ENCODE measurements at regions not wholly inside any gene's neighbourhood (a gene's known extent, or its start where the extent isn't known, plus 50 kb on each side); places are given as distances from the start of the nearest gene placed in this dataset.

DNA sequence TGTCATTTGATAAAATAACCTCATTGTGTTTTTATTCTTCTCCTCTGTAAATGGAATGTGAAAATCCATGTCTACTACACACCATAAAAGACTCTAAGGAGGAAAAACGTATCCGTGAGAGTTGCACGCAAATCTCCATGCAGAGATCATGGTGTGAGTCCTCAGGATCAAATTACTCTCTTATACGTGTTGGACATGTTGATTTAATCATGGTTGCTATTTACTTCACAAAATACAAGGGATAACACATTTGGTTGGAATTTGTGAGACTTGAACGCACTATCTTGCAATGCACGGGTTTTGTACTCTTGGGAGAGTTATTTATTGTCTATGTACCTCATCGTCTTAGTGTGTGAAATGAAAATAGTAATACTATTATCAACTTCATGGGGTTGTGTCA, 128.0 kb upstream of the RASSF8 start:
- Histone ChIP-seq H3K4me1 (peaks cover 17% of the 10 kb centered on the region), H3K27me3 (no peaks in the 10 kb centered on the region), H3K36me3 (no peaks in the 10 kb centered on the region), H3K27ac (no peak overlapping the region), H3K9me3 (no peaks in the 10 kb centered on the region), H3K4me3 (no peak overlapping the region)
- intact Hi-C loops (cut with DNase I): no loop called here
- DNase-seq (ENCODE audit: extremely low spot score in 2 of 2): no peak
- TF ChIP-seq, protein P1, sequence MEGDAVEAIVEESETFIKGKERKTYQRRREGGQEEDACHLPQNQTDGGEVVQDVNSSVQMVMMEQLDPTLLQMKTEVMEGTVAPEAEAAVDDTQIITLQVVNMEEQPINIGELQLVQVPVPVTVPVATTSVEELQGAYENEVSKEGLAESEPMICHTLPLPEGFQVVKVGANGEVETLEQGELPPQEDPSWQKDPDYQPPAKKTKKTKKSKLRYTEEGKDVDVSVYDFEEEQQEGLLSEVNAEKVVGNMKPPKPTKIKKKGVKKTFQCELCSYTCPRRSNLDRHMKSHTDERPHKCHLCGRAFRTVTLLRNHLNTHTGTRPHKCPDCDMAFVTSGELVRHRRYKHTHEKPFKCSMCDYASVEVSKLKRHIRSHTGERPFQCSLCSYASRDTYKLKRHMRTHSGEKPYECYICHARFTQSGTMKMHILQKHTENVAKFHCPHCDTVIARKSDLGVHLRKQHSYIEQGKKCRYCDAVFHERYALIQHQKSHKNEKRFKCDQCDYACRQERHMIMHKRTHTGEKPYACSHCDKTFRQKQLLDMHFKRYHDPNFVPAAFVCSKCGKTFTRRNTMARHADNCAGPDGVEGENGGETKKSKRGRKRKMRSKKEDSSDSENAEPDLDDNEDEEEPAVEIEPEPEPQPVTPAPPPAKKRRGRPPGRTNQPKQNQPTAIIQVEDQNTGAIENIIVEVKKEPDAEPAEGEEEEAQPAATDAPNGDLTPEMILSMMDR (IDR thresholded peaks at IDR 0.05): no peak
- TF ChIP-seq POLR2A (IDR thresholded peaks at IDR 0.05): no peak
- TF ChIP-seq POLR2AphosphoS5 (IDR thresholded peaks at IDR 0.05; ENCODE audit: insufficient read depth in 1 of 2, low read depth in 1 of 2): no peak

DNA sequence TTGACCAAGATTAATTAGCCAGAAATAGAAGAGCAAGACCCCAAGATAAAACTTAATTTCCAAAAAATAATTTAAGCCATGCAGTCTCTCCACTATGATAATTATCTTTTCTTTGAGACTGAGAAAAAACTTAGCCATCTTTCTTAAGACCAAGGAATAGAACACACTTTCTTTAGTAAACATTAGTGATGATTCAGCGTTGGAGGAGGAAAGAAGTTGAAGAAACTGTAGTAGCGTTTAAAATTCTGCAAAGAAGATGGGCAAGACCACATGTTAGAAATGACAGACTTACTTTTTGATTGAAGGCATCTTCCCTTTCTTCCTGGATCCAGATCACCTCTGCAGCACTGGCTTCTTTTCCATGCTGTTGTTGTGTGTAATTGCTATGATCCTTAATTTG, 124.8 kb upstream of the RASSF8 start:
- Histone ChIP-seq H3K27me3 (no peaks in the 10 kb centered on the region), H3K4me3 (no peak overlapping the region), H3K4me1 (peaks cover 13% of the 10 kb centered on the region), H3K27ac (no peak overlapping the region), H3K9me3 (no peaks in the 10 kb centered on the region), H3K36me3 (no peaks in the 10 kb centered on the region)
- intact Hi-C loops (cut with DNase I): no loop called here
- no peak for TF ChIP-seq POLR2AphosphoS5 (IDR thresholded peaks at IDR 0.05; ENCODE audit: insufficient read depth in 1 of 2, low read depth in 1 of 2)
- TF ChIP-seq POLR2A (IDR thresholded peaks at IDR 0.05): no peak
- TF ChIP-seq, protein P1 (IDR thresholded peaks at IDR 0.05): no peak
- no peak for DNase-seq (ENCODE audit: extremely low spot score in 2 of 2)

DNA sequence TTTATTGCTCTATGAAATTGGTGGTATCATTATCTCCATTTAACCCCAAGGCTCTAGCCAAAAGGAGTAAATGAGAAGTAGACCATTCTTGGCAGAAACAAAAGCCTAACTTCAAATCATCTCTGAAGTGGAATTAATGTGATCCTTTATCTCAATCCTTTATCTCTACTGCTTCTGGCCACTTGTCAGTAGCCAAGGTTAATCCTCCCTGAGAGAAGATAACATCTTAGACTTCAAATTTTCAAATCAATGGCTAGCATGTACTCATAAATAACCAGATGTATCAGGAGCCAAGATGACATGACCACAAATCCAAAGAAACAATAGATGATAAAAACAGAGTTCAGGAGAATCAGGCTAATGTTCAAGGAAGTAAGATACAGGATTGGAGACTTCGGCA, 123.1 kb upstream of the RASSF8 start:
- intact Hi-C loops (cut with DNase I): no loop called here
- no peak for DNase-seq (ENCODE audit: extremely low spot score in 2 of 2)
- TF ChIP-seq POLR2AphosphoS5 (IDR thresholded peaks at IDR 0.05; ENCODE audit: insufficient read depth in 1 of 2, low read depth in 1 of 2) (no peak), POLR2A (IDR thresholded peaks at IDR 0.05) (no peak)
- TF ChIP-seq, protein P1 (IDR thresholded peaks at IDR 0.05): no peak
- H3K27ac ChIP-seq: no peak overlapping the region
- H3K27me3 ChIP-seq: no peaks in the 10 kb centered on the region
- H3K4me1 ChIP-seq: no peaks in the 10 kb centered on the region
- no peak overlapping the region for H3K4me3 ChIP-seq
- H3K9me3 ChIP-seq: no peaks in the 10 kb centered on the region
- H3K36me3 ChIP-seq: no peaks in the 10 kb centered on the region

DNA sequence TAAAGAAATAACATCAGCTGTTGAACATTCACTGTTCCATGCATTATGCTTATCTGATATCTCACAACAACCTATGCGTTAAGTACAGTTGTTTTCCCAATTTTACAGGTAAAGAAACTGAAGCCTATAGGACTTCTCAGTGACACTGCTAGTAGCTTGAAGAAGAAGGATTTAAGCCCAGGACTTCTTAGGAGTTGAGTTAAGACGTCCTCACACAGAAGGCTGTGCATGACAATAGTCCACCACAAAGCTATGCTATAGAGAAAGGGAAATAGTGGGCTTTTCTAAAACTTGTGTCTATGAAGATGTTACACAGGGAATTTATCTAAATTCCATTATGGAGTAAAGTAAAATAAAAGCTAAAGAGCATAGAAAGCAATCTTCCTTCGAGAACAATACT, 120.5 kb upstream of the RASSF8 start:
- Histone ChIP-seq H3K9me3 (no peaks in the 10 kb centered on the region), H3K4me3 (no peak overlapping the region), H3K4me1 (no peaks in the 10 kb centered on the region), H3K36me3 (no peaks in the 10 kb centered on the region), H3K27me3 (no peaks in the 10 kb centered on the region), H3K27ac (no peak overlapping the region)
- intact Hi-C loops (cut with DNase I): no loop called here
- TF ChIP-seq POLR2AphosphoS5 (IDR thresholded peaks at IDR 0.05; ENCODE audit: insufficient read depth in 1 of 2, low read depth in 1 of 2): no peak
- no peak for DNase-seq (ENCODE audit: extremely low spot score in 2 of 2)

DNA sequence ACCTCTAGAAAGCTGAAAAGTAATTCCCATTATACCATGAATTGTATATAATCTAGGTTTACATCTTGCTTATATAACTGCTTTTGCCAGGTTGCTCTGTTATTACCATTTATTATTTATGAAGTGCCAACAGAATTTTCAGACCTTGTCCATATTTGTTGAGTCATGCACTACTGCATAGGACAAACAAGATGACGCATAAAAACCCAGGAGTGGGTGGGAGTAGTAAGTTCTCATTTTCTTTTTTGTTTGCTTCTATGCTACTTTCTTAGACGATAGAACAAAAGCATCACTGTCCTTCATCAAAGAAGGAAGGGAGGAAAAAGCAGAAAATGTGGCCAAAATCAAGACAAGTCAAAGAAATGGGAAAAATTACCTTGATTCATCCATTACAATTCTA, 119.0 kb upstream of the RASSF8 start:
- no peak for DNase-seq (ENCODE audit: extremely low spot score in 2 of 2)
- H3K9me3 ChIP-seq: no peaks in the 10 kb centered on the region
- H3K27ac ChIP-seq: no peak overlapping the region
- TF ChIP-seq POLR2A (IDR thresholded peaks at IDR 0.05) (no peak), POLR2AphosphoS5 (IDR thresholded peaks at IDR 0.05; ENCODE audit: insufficient read depth in 1 of 2, low read depth in 1 of 2) (no peak)
- TF ChIP-seq, protein P1 (IDR thresholded peaks at IDR 0.05): no peak
- no peaks in the 10 kb centered on the region for H3K27me3 ChIP-seq
- H3K4me1 ChIP-seq: no peaks in the 10 kb centered on the region
- no peaks in the 10 kb centered on the region for H3K36me3 ChIP-seq
- H3K4me3 ChIP-seq: no peak overlapping the region
- intact Hi-C loops (cut with DNase I): no loop called here
